B cell (primary cell): ENCODE measurements at regions not wholly inside any gene's neighbourhood (a gene's known extent, or its start where the extent isn't known, plus 50 kb on each side); places are given as distances from the start of the nearest gene placed in this dataset.
A peak's percentile ranks its signal among the peaks of the same experiment; 100 is the strongest.
"Not testable (repeated sequence)": the region's sequence is repeated elsewhere in the genome, so short reads cannot be mapped to it uniquely, and the experiment has no call there.

Experiments
- ATAC-seq: fragments of 200-7000 bp; cut with Tn5 transposase; one replicate; pipeline ENCODE4 v1.10.0; 2021; ENCODE audit warnings: low read depth, mild to moderate bottlenecking, moderate number of reproducible peaks, moderate library complexity
- CTCF ChIA-PET: fragments of 350-600 bp; sonication (Branson Sonifier 250); formaldehyde crosslinking; loops from one replicate; lab custom pipeline; 2021; ENCODE audit warnings: antibody characterized with exemption, inconsistent platforms; lab: Charles Lee
- POLR2A ChIA-PET: fragments of 350-600 bp; sonication (Branson Sonifier 250); formaldehyde crosslinking; loops from one replicate; lab custom pipeline; 2021; ENCODE audit warnings: antibody characterized with exemption; lab: Charles Lee
- DNase-seq: peaks from one replicate; pipeline ENCODE4 v3.0.0; 2013
- H2AFZ ChIP-seq: 2 replicates; pipeline ENCODE4 v1.6.1; 2012; ENCODE audit warnings: mild to moderate bottlenecking, low read depth, low read length; ENCODE audit not compliant: insufficient read depth, poor library complexity, severe bottlenecking
- H3K27ac ChIP-seq, 2 donors: 1 replicate in 1 of 2; 2 replicates in 1 of 2; pipeline ENCODE4 v1.5.1; 2012 to 2013; ENCODE audit warnings: low read length in 2 of 2, mild to moderate bottlenecking in 2 of 2, moderate library complexity in 1 of 2
- H3K27me3 ChIP-seq, 4 experiments: fragments of 200-600 bp in 1 of 4; sonication (generic) in 1 of 4; replicated peaks in 1 of 4; 1 replicate in 2 of 4; 2 replicates in 2 of 4; pipeline versions ENCODE4 v1.6.1 to v1.7.0; 2013 to 2016; ENCODE audit warnings: low read length in 3 of 4, mild to moderate bottlenecking in 2 of 4, mixed read lengths in 1 of 4, moderate library complexity in 1 of 4; ENCODE audit not compliant: insufficient read depth in 4 of 4, control insufficient read depth in 3 of 4; ENCODE audit errors: control extremely low read depth in 1 of 4
- H3K36me3 ChIP-seq, 2 experiments: replicated peaks in 1 of 2; 1 replicate in 1 of 2; 2 replicates in 1 of 2; pipeline versions ENCODE4 v1.6.1 to v1.7.1; 2013; ENCODE audit warnings: low read length in 1 of 2; ENCODE audit not compliant: insufficient read depth in 2 of 2, control insufficient read depth in 1 of 2; ENCODE audit errors: control extremely low read depth in 1 of 2, extremely low read depth in 1 of 2
- H3K4me1 ChIP-seq, 2 donors: fragments of 200-600 bp in 1 of 2; sonication (generic) in 1 of 2; 1 replicate in 1 of 2; 2 replicates in 1 of 2; pipeline versions ENCODE4 v1.5.1 to v1.6.1; 2013 to 2017; ENCODE audit warnings: low read length in 2 of 2; ENCODE audit not compliant: control insufficient read depth in 2 of 2, insufficient read depth in 2 of 2
- H3K4me2 ChIP-seq: replicated peaks from 2 replicates; pipeline ENCODE3; 2012; ENCODE audit warnings: mild to moderate bottlenecking, low read depth, low read length; ENCODE audit not compliant: poor library complexity, severe bottlenecking
- H3K4me3 ChIP-seq, 5 experiments: fragments of 200-600 bp in 1 of 5; sonication (generic) in 1 of 5; 1 replicate in 3 of 5; 2 replicates in 2 of 5; pipeline versions ENCODE4 v1.5.1 to v1.7.0; 2011 to 2016; ENCODE audit warnings: low read length in 4 of 5, mild to moderate bottlenecking in 4 of 5, low read depth in 2 of 5, control low read depth in 1 of 5, moderate library complexity in 1 of 5; ENCODE audit not compliant: insufficient read depth in 1 of 5; ENCODE audit errors: control extremely low read depth in 1 of 5, extremely low read depth in 1 of 5
- H3K79me2 ChIP-seq: fragments of 200-600 bp; sonication (generic); one replicate; pipeline ENCODE4 v1.6.0; 2016; ENCODE audit warnings: low read length; ENCODE audit not compliant: control insufficient read depth, insufficient read depth
- H3K9ac ChIP-seq: fragments of 200-600 bp; sonication (generic); 2 replicates; pipeline ENCODE4 v1.6.1; 2017; ENCODE audit warnings: mild to moderate bottlenecking, low read length, moderate library complexity
- H3K9me3 ChIP-seq, 3 donors: one replicate each; pipeline versions ENCODE4 v1.6.1 to v1.7.1; 2013; ENCODE audit warnings: low read length in 2 of 3; ENCODE audit not compliant: control insufficient read depth in 2 of 3, insufficient read depth in 1 of 3; ENCODE audit errors: control extremely low read depth in 1 of 3
- H4K20me1 ChIP-seq: 2 replicates; pipeline ENCODE4 v1.6.0; 2012; ENCODE audit warnings: mild to moderate bottlenecking, low read length; ENCODE audit not compliant: insufficient read depth, control insufficient read depth, poor library complexity, severe bottlenecking
- H3K27ac Mint-ChIP-seq: one replicate; pipeline ENCODE4 v1.8.0; 2021; ENCODE audit warnings: mixed read lengths
- H3K27me3 Mint-ChIP-seq: one replicate; pipeline ENCODE4 v1.8.0; 2021; ENCODE audit warnings: mixed read lengths
- H3K4me1 Mint-ChIP-seq: one replicate; pipeline ENCODE4 v1.8.0; 2021; ENCODE audit warnings: mixed read lengths
- H3K4me3 Mint-ChIP-seq: one replicate; pipeline ENCODE4 v1.8.0; 2021; ENCODE audit warnings: mixed read lengths
- H3K9me3 Mint-ChIP-seq: one replicate; pipeline ENCODE4 v1.8.0; 2022; ENCODE audit warnings: mixed read lengths; ENCODE audit not compliant: insufficient read depth
- CTCF ChIP-seq: fragments of 200-600 bp; IDR thresholded peaks from one replicate; pipeline ENCODE4 v1.8.0; 2022; ENCODE audit warnings: antibody characterized with exemption, mild to moderate bottlenecking
- EZH2 ChIP-seq: IDR thresholded peaks from 2 replicates; pipeline ENCODE4 v1.6.1; 2012; ENCODE audit warnings: borderline replicate concordance, low read depth, mild to moderate bottlenecking, moderate library complexity, low read length; ENCODE audit not compliant: insufficient read depth, poor library complexity, severe bottlenecking
- WGBS: methylation state at CpG from one replicate; pipeline ENCODE4 v1.1.5; 2013; ENCODE audit warnings: missing lambda C conversion rate; ENCODE audit not compliant: insufficient coverage; 5-methylcytosine and 5-hydroxymethylcytosine counted together
- intact Hi-C: fragments of 100-400 bp; cut with micrococcal nuclease; formaldehyde crosslinking; loops from one replicate; pipeline ENCODE4 v1.10.0; 2022

GRCh38 chr4:53702334-53703266 lies 111.3 kb upstream of the LNX1 start:
- TF ChIP-seq CTCF, result no peak
- no peak for TF ChIP-seq EZH2
- Mint-ChIP-seq H3K9me3 (no peaks in the 10 kb centered on the region), H3K4me3 (peak overlapping the region; percentile 71), H3K4me1 (peaks cover 57% of the 10 kb centered on the region), H3K27ac (peak overlapping the region; percentile 93), H3K27me3 (no peaks in the 10 kb centered on the region)
- peak overlapping the region; percentile 74 for H2AFZ ChIP-seq
- H3K36me3 ChIP-seq, result no peaks in the 10 kb centered on the region
- H3K27ac ChIP-seq, result peak overlapping the region; percentile 42 to 58
- H3K79me2 ChIP-seq, result no peaks in the 10 kb centered on the region
- peak overlapping the region in 4 of 5 experiments; percentile 7 to 50 (median 41) for H3K4me3 ChIP-seq
- WGBS, result 2% methylated on average over 22 of the region's 24 CpGs
- intact Hi-C loops, result loop anchor here (1.0 to 5.0 kb wide), 2 partner anchors 46 to 205 kb away; no protein-coding TSS in a partner anchor
- peak; percentile 81 for ATAC-seq
- no peaks in the 10 kb centered on the region for H3K27me3 ChIP-seq
- ChIA-PET POLR2A (interaction anchor here (1.2 to 1.5 kb wide), 2 partner anchors 43 to 46 kb away, joined by 3 to 8 read pairs; no protein-coding TSS in a partner anchor), CTCF (interaction anchor here (0.8 to 2.5 kb wide), 5 partner anchors 15 to 531 kb away, joined by 4 to 23 read pairs (median 4); no protein-coding TSS in a partner anchor)
- peak; percentile 54 for DNase-seq
- peaks cover 0 to 7% (median 0%) of the 10 kb centered on the region in 3 donors for H3K9me3 ChIP-seq
- no peaks in the 10 kb centered on the region for H4K20me1 ChIP-seq
- H3K9ac ChIP-seq, result peak overlapping the region; percentile 63
- H3K4me2 ChIP-seq, result peak overlapping the region; percentile 77
- peaks cover 43 to 48% of the 10 kb centered on the region in 2 donors for H3K4me1 ChIP-seq

GRCh38 chr4:53701260-53701659 lies 110.0 kb upstream of the LNX1 start:
- H3K4me3 Mint-ChIP-seq, H3K27me3 Mint-ChIP-seq, ATAC-seq, H3K27ac ChIP-seq, H3K9me3 Mint-ChIP-seq, H3K4me3 ChIP-seq, H3K36me3 ChIP-seq, H3K4me2 ChIP-seq, H2AFZ ChIP-seq, POLR2A ChIA-PET, H3K27me3 ChIP-seq, H3K9me3 ChIP-seq, H3K79me2 ChIP-seq, H3K9ac ChIP-seq, H4K20me1 ChIP-seq: not testable (repeated sequence)
- H3K4me1 ChIP-seq, result peaks cover 38 to 41% of the 10 kb centered on the region in 2 donors
- intact Hi-C loops, result loop anchor here (5.0 kb wide), 1 partner anchor 206 kb away; no protein-coding TSS in a partner anchor
- Mint-ChIP-seq H3K4me1 (peaks cover 49% of the 10 kb centered on the region), H3K27ac (peak overlapping the region; percentile 64)
- DNase-seq, result peak; percentile 16
- CTCF ChIA-PET, result interaction anchor here (1.7 to 2.5 kb wide), 2 partner anchors 48 to 103 kb away, joined by 4 to 23 read pairs; no protein-coding TSS in a partner anchor
- WGBS, result 100% methylated on average over 1 of the region's 6 CpGs

- H3K9me3 Mint-ChIP-seq, H3K27me3 ChIP-seq, intact Hi-C loops, H4K20me1 ChIP-seq, H3K36me3 ChIP-seq, ATAC-seq, H3K9me3 ChIP-seq, H2AFZ ChIP-seq, H3K4me3 ChIP-seq, CTCF ChIA-PET, H3K27ac Mint-ChIP-seq, H3K79me2 ChIP-seq, POLR2A ChIA-PET, H3K4me2 ChIP-seq, H3K4me3 Mint-ChIP-seq, DNase-seq, H3K27me3 Mint-ChIP-seq, H3K27ac ChIP-seq, H3K9ac ChIP-seq: not testable (repeated sequence)
- H3K4me1 Mint-ChIP-seq, result peaks cover 34% of the 10 kb centered on the region
- H3K4me1 ChIP-seq, result peaks cover 19 to 26% of the 10 kb centered on the region in 2 donors
- WGBS, result 100% methylated on average over 1 of the region's 2 CpGs
Observed at GRCh38 chr4:53699310-53699709, 108.0 kb upstream of the LNX1 start.
